Nephron (organoid): ENCODE measurements at regions not wholly inside any gene's neighbourhood (a gene's known extent, or its start where the extent isn't known, plus 50 kb on each side); places are given as distances from the start of the nearest gene placed in this dataset.

Experiments
- H3K27ac Mint-ChIP-seq, 3 experiments: 2 replicates each; pipeline ENCODE4 v1.8.0; 2020; ENCODE audit warnings: mixed read lengths in 3 of 3, mild to moderate bottlenecking in 2 of 3, moderate library complexity in 1 of 3
- H3K27me3 Mint-ChIP-seq: 2 replicates; pipeline ENCODE4 v1.8.0; 2021; ENCODE audit warnings: low read depth, mild to moderate bottlenecking, moderate library complexity, mixed read lengths
- H3K36me3 Mint-ChIP-seq: 2 replicates; pipeline ENCODE4 v1.8.0; 2020; ENCODE audit warnings: low read depth, mixed read lengths
- H3K4me1 Mint-ChIP-seq: 2 replicates; pipeline ENCODE4 v1.8.0; 2020; ENCODE audit warnings: mixed read lengths
- H3K4me3 Mint-ChIP-seq, 3 experiments: 2 replicates each; pipeline ENCODE4 v1.8.0; 2020; ENCODE audit warnings: mild to moderate bottlenecking in 3 of 3, mixed read lengths in 3 of 3, moderate library complexity in 2 of 3
- H3K9me3 Mint-ChIP-seq: 2 replicates; pipeline ENCODE4 v1.8.0; 2020; ENCODE audit warnings: mixed read lengths
- TF ChIP-seq, protein P1 (sequence below), 3 experiments: fragments of 200-600 bp; sonication (generic); IDR thresholded peaks; one replicate each; pipeline ENCODE4 v1.5.0; 2021; ENCODE audit warnings: antibody characterized with exemption in 3 of 3; ENCODE audit not compliant: unreplicated experiment in 3 of 3

DNA sequence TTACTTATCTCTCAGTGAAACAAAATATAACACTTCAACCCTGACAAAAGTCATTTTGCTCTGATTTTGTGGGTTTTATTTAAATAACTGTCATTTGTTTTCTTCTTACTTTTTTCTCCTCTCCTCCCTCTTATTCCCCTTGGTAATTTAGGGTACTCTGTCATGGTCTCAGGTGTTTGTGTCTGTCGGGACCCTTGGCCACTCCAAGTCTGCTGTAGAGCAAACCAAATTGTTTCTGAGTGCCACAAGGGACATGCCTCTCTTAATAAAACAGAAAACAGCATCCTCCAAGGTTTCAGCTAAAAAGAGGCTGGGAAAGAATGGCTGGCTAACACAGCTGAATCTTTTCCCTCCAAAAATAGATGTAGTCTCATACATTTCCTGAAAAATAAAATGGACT lies 573.1 kb upstream of the KLF12 start:
- TF ChIP-seq, protein P1, sequence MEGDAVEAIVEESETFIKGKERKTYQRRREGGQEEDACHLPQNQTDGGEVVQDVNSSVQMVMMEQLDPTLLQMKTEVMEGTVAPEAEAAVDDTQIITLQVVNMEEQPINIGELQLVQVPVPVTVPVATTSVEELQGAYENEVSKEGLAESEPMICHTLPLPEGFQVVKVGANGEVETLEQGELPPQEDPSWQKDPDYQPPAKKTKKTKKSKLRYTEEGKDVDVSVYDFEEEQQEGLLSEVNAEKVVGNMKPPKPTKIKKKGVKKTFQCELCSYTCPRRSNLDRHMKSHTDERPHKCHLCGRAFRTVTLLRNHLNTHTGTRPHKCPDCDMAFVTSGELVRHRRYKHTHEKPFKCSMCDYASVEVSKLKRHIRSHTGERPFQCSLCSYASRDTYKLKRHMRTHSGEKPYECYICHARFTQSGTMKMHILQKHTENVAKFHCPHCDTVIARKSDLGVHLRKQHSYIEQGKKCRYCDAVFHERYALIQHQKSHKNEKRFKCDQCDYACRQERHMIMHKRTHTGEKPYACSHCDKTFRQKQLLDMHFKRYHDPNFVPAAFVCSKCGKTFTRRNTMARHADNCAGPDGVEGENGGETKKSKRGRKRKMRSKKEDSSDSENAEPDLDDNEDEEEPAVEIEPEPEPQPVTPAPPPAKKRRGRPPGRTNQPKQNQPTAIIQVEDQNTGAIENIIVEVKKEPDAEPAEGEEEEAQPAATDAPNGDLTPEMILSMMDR (IDR thresholded peaks at IDR 0.05; ENCODE audit: unreplicated experiment in 3 of 3): no peak
- H3K27ac Mint-ChIP-seq: no peak overlapping the region
- H3K27me3 Mint-ChIP-seq: no peaks in the 10 kb centered on the region
- no peak overlapping the region for H3K4me3 Mint-ChIP-seq
- no peaks in the 10 kb centered on the region for H3K9me3 Mint-ChIP-seq
- peaks cover 9% of the 10 kb centered on the region for H3K4me1 Mint-ChIP-seq
- no peaks in the 10 kb centered on the region for H3K36me3 Mint-ChIP-seq

DNA sequence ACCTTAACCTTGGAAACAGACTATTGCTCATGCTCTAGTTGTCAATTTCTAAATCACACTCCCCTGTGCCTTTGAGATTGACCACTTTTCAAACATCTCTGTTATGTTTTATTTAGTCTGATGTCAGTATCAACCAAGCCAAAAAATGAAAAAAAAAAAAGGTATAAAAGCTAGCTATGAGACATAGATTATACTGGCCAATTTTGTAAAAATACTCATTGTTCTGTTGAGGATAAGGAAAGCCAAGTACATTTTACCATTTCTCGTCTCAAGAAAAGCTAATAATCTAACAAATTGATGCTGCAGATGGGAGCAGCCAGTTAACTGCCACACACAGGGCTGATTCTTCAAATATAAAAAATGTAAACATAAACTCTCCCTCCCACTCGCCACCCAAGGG lies 572.6 kb upstream of the KLF12 start:
- H3K36me3 Mint-ChIP-seq: no peaks in the 10 kb centered on the region
- H3K4me1 Mint-ChIP-seq: peaks cover 9% of the 10 kb centered on the region
- H3K27ac Mint-ChIP-seq: no peak overlapping the region
- no peaks in the 10 kb centered on the region for H3K27me3 Mint-ChIP-seq
- TF ChIP-seq, protein P1 (IDR thresholded peaks at IDR 0.05; ENCODE audit: unreplicated experiment in 3 of 3): no peak
- H3K4me3 Mint-ChIP-seq: no peak overlapping the region
- no peaks in the 10 kb centered on the region for H3K9me3 Mint-ChIP-seq

GRCh38 chr13:74705438-74705837 lies 571.2 kb upstream of the KLF12 start:
- Mint-ChIP-seq H3K4me3 (no peak overlapping the region), H3K36me3 (no peaks in the 10 kb centered on the region), H3K9me3 (no peaks in the 10 kb centered on the region), H3K27ac (no peak overlapping the region), H3K27me3 (no peaks in the 10 kb centered on the region), H3K4me1 (peaks cover 9% of the 10 kb centered on the region)
- TF ChIP-seq, protein P1 (IDR thresholded peaks at IDR 0.05; ENCODE audit: unreplicated experiment in 3 of 3): no peak

GRCh38 chr13:74703855-74704387 lies 569.7 kb upstream of the KLF12 start:
- H3K4me3 Mint-ChIP-seq: no peak overlapping the region
- peaks cover 5% of the 10 kb centered on the region for H3K4me1 Mint-ChIP-seq
- TF ChIP-seq, protein P1 (IDR thresholded peaks at IDR 0.05; ENCODE audit: unreplicated experiment in 3 of 3): no peak
- no peaks in the 10 kb centered on the region for H3K9me3 Mint-ChIP-seq
- H3K27me3 Mint-ChIP-seq: no peaks in the 10 kb centered on the region
- no peaks in the 10 kb centered on the region for H3K36me3 Mint-ChIP-seq
- H3K27ac Mint-ChIP-seq: no peak overlapping the region

DNA sequence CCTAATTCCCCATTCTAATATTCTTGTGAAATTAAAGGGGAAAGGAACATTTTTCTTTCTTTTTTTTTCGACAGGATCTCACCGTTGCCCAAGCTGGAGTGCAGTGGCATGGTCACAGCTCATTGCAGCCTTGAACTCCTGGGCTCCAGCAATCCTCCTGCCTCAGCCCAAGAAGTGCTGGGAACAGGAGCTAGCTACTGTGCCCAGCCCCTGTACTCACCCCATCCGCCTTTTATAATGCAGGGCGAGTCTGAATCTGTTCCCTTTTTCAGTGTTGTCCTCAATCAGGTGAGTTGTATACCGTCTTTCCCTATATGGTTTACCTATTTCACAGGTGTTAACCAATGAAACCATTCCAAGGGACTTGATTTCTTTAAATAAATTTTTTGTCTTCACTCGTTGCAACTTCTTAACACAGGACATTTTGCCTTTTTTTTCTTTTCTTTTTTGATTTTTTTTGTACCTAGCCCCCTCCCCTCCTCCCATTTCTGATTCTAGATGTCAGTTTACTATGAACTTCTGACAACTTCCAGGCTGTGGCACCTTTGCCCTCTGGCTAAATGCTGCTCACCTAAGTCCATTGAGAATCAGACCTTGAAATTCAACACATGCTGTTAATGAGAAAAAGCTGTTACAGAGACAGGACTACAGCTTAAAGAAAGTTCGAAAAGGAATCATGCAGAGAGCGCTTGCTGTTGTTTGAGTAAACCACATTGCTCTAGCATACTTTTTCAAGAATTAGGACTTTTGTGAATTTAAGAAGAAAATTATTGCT lies 562.1 kb upstream of the KLF12 start:
- H3K27me3 Mint-ChIP-seq: no peaks in the 10 kb centered on the region
- no peaks in the 10 kb centered on the region for H3K9me3 Mint-ChIP-seq
- no peaks in the 10 kb centered on the region for H3K36me3 Mint-ChIP-seq
- no peak overlapping the region for H3K4me3 Mint-ChIP-seq
- H3K27ac Mint-ChIP-seq: peak overlapping the region in 1 of 3 experiments; percentile 47
- TF ChIP-seq, protein P1 (IDR thresholded peaks at IDR 0.05; ENCODE audit: unreplicated experiment in 3 of 3): no peak
- peaks cover 7% of the 10 kb centered on the region for H3K4me1 Mint-ChIP-seq
